ENCODE measurements at regions not wholly inside any gene's neighbourhood (a gene's known extent, or its start where the extent isn't known, plus 50 kb on each side); places are given as distances from the start of the nearest gene placed in this dataset.

GRCh38 chr2:194096402-194096801 is 1560.6 kb upstream of the SLC39A10 start:
- no peak for TF ChIP-seq MAX (IDR thresholded peaks at IDR 0.05; ENCODE audit: insufficient read depth, insufficient read length)
- TF ChIP-seq CTCF (IDR thresholded peaks at IDR 0.05; ENCODE audit: extremely low read depth in 1 of 2, insufficient read depth in 1 of 2, low read depth in 1 of 2, low read length in 2 of 2) = no peak
- no peak for TF ChIP-seq POLR2A (IDR thresholded peaks at IDR 0.05; ENCODE audit: low read depth, low read length)
- TF ChIP-seq EZH2 (IDR thresholded peaks at IDR 0.05; ENCODE audit: borderline replicate concordance, low read depth, low read length, severe bottlenecking) = no peak
- no peak for TF ChIP-seq GATA2 (IDR thresholded peaks at IDR 0.05; ENCODE audit: insufficient read depth, insufficient read length, low read depth, low read length)
- TF ChIP-seq POLR2AphosphoS5 (IDR thresholded peaks at IDR 0.05; ENCODE audit: insufficient read depth, low read depth, low read length) = no peak

Data from endothelial cell of umbilical vein (primary cell).